ENCODE measurements at regions not wholly inside any gene's neighbourhood (a gene's known extent, or its start where the extent isn't known, plus 50 kb on each side); places are given as distances from the start of the nearest gene placed in this dataset.
"Not testable (repeated sequence)": the region's sequence is repeated elsewhere in the genome, so short reads cannot be mapped to it uniquely, and the experiment has no call there.

DNA sequence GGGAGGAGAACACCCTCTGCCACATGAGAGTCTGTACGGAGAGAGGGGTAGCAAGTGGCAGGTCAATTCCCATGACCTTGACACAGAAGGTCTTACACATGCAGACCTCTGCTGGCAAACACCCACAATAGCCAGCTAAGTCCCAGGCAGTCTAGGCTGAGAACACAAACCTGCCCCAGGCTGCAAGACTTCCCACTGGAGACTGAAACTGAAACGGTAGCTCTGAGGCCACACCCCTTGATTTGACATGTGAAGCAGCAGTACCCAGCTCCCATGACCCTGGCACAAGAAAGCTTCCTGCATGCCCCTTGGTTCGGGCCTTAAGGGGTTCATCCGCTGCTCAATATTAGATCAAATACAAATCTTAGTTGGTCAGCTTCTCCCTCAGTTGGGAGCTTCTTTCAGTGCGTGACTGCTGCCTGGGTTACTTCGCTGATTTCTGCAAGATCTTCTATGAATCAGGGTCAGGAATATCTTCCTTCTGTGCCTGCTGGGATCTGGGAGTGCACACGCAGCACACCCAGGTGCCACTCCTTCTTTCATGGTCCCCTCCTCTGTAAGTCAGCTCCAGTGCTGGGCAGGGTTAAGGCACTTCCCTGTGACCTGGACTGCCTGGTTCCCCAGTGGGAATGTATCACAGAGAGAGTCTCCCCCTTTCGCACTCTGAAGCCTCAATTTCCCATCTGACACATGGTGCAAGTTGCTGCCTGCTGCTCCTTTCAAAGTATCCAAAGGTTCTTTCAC is 187.2 kb upstream of the NPAP1 start:
- DNase-seq; H3K9me3 ChIP-seq; ATAC-seq; H3K27ac ChIP-seq; H3K4me1 ChIP-seq; H3K27me3 ChIP-seq; H3K4me3 ChIP-seq; intact Hi-C loops (cut with DNase I); H3K36me3 ChIP-seq: not testable (repeated sequence)
- 34% methylated on average over 4 of the region's 8 CpGs for WGBS (ENCODE audit: insufficient coverage, low coverage, low lambda C conversion rate, missing lambda C conversion rate)

DNA sequence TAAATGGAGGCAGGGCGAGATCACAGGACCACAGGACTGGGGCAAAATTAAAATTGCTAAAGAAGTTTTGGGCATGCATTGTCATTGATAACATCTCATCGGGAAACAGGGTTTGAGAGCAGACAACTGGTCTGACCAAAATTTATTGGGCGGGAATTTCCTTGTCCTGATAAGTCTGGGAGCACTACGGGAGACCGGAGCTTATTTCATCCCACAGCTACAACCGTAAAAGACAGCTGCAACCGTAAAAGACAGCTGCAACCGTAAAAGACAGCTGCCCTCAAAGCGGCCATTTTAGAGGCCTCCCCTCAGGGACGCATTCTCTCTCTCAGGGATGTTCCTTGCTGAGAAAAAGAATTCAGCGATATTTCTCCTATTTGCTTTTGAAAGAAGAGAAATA is 170.4 kb upstream of the NPAP1 start:
- H3K4me1 ChIP-seq; H3K27me3 ChIP-seq; H3K9me3 ChIP-seq; H3K27ac ChIP-seq; H3K36me3 ChIP-seq; DNase-seq; intact Hi-C loops (cut with DNase I); H3K4me3 ChIP-seq; ATAC-seq: not testable (repeated sequence)
- 61% methylated on average over 3 of the region's 11 CpGs for WGBS (ENCODE audit: insufficient coverage, low coverage, low lambda C conversion rate, missing lambda C conversion rate)

DNA sequence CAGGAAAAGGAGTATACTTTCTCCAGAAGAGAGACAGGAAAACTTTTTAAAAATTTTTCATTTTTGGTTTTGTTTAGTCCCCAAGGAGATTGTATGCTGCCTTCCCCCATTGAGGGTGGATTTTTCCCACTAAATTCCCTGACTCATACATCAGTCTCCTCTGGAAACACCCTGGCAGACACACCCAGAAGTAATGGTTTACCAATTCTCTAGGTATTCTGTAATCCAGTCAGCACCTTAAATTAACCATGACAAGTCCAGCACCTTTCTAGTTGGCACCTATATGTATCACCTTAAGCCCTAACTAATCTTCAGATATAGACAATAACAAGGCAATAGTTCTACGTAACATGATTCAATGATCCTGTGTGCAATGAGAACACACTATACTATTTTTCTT is 165.9 kb upstream of the NPAP1 start:
- intact Hi-C loops (cut with DNase I); H3K4me3 ChIP-seq; H3K27ac ChIP-seq; H3K27me3 ChIP-seq; H3K9me3 ChIP-seq; H3K4me1 ChIP-seq; H3K36me3 ChIP-seq; DNase-seq; ATAC-seq: not testable (repeated sequence)
- 73% methylated on average over 1 of the region's 1 CpG for WGBS (ENCODE audit: insufficient coverage, low coverage, low lambda C conversion rate, missing lambda C conversion rate)

DNA sequence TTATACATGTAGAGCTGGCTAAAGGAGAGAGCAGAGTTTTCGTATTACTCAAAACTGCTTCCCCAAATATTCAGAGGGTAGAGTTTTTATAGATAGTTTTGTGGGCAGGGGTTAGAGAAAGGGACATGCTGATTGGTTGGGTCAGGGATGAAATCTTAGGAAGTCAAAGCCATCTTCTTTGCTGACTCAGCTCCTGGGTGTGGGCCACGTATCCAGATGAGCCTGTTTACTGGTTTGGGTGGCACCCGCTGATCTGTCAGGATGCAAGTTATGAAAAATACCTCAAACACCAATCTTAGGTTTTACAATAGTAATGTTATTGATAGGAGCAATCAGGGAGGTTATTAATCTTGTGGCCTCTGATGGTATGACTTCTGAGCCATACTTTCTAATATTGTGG is 164.0 kb upstream of the NPAP1 start:
- H3K4me1 ChIP-seq; intact Hi-C loops (cut with DNase I); H3K4me3 ChIP-seq: not testable (repeated sequence)

DNA sequence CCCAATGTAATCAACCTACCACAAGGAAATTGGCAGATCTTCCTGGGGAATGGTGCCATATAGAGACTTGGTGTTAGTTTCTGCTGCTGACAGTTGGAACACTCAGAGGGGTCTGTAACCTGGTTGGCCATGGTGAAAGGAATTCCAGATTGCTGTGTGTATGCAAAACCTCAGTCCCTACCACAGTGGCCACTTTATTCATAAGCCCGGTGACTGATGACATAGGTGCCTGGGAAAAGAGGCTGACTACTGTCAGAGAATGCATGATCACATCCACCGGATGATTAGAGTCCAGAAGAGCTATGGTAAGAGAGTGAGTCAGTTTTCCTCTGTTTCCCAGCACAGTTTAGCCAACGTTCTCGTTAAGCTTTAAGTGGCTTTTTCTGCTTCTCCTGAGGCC is 156.8 kb upstream of the NPAP1 start:
- 30% methylated on average over 2 of the region's 4 CpGs for WGBS (ENCODE audit: insufficient coverage, low coverage, low lambda C conversion rate, missing lambda C conversion rate)
- H3K27me3 ChIP-seq; H3K27ac ChIP-seq; H3K36me3 ChIP-seq; H3K4me3 ChIP-seq; H3K4me1 ChIP-seq; DNase-seq; ATAC-seq; intact Hi-C loops (cut with DNase I); H3K9me3 ChIP-seq: not testable (repeated sequence)

More for the DNA sequence above, 164.0 kb upstream of the NPAP1 start:
- not testable (repeated sequence) for H3K27me3 ChIP-seq, H3K27ac ChIP-seq, DNase-seq, ATAC-seq, H3K9me3 ChIP-seq, H3K36me3 ChIP-seq
- 56% methylated on average over 3 of the region's 3 CpGs for WGBS (ENCODE audit: insufficient coverage, low coverage, low lambda C conversion rate, missing lambda C conversion rate)

DNA sequence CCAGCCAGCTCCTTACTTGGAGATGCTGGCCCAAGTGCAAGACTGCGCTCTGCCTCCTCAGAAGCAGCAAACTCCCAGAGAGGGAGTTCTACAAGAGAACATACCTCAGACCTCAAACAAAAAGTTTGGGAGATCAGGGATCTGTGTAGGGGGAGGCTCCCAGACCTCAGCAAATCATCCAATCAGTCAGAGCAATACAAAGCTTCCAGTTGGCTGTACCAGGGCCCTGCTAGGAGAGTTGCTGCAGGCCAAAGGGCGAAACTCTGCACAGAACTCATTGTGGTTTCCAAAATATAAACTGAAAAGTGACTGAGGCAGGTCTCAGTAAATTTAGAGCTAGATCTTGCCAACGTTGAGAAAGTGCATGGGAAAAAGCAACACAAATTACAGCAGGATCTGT is 144.3 kb upstream of the NPAP1 start:
- H3K27ac ChIP-seq; H3K27me3 ChIP-seq; H3K4me3 ChIP-seq; H3K36me3 ChIP-seq; H3K9me3 ChIP-seq; H3K4me1 ChIP-seq; intact Hi-C loops (cut with DNase I): not testable (repeated sequence)
- DNase-seq (peak in 1 of 3 donors; percentile 51), ATAC-seq (peak in 3 of 4 donors; percentile 72 to 76 (median 75))
- WGBS (ENCODE audit: insufficient coverage, low coverage, low lambda C conversion rate, missing lambda C conversion rate): 19% methylated on average over 3 of the region's 3 CpGs

DNA sequence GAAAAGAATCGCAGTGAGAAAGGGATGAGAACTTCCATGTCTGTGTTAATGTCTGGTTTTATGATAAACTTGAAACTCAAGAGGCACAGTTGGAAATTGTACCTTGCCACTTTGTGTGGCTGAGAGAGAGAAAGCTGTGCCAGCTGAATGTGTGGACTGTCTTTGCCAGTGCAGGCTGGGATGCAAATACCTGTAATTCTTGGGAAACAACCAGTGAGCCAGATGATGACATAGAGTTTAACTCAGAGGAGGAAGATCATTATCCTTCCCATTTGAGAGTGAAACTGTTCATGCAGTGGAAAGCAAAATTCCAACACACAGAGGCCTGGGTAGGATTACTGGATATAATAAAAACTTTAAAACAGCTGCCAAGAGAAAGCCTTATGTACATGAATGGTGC is 141.5 kb upstream of the NPAP1 start:
- H3K36me3 ChIP-seq; DNase-seq; H3K9me3 ChIP-seq; H3K4me1 ChIP-seq; H3K4me3 ChIP-seq; H3K27me3 ChIP-seq; intact Hi-C loops (cut with DNase I); H3K27ac ChIP-seq; ATAC-seq: not testable (repeated sequence)
- WGBS (ENCODE audit: insufficient coverage, low coverage, low lambda C conversion rate, missing lambda C conversion rate): 60% methylated on average over 1 of the region's 1 CpG

DNA sequence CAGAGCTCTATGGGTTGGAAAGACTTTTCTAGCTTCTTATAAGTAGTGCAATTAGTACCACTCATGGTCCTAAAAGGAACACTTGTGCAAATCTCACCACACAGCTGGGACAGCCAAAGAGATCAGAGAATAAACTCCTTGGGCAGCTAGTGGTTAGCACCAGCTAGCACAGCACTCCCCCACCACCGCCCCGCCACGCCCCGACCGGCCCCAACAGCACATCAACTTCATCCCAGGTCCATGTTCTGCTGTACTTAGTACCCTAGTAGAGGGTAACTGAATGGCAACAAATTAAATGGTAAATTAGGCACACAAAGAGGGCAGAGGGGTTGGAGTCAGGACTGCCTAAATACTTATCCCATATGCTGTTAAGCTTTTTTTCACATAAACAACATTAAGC is 118.3 kb upstream of the NPAP1 start:
- H3K36me3 ChIP-seq; H3K9me3 ChIP-seq; DNase-seq; H3K4me1 ChIP-seq; H3K4me3 ChIP-seq; intact Hi-C loops (cut with DNase I); ATAC-seq; H3K27me3 ChIP-seq; H3K27ac ChIP-seq: not testable (repeated sequence)
- 57% methylated on average over 5 of the region's 5 CpGs for WGBS (ENCODE audit: insufficient coverage, low coverage, low lambda C conversion rate, missing lambda C conversion rate)

Data from right lobe of liver (tissue), 6 donors.